ENCODE measurements at regions not wholly inside any gene's neighbourhood (a gene's known extent, or its start where the extent isn't known, plus 50 kb on each side); places are given as distances from the start of the nearest gene placed in this dataset.

DNA sequence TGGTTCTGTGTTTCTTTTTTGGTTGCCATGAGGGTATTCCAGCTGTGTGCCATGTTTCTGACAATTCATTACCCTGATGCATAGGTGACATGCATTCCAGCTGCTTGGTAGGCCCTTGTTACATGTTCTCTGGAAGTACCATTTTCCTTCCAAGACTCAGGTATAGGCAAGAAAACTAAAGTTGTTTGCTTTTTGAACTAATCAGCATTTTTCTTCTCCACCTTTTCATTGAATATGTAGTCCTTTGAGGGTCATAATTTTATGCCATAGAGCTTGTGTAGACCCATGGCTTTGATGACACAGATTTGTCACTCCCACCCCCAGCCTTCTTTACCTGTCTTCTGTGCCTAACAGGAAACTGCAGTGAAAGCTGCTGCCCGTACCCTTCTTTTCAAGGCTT lies 339.2 kb downstream of the MED10 start:
- TF ChIP-seq NFIC (IDR thresholded peaks at IDR 0.05) (no peak), RAD21 (IDR thresholded peaks at IDR 0.05; ENCODE audit: low read depth) (no peak), EGR1 (IDR thresholded peaks at IDR 0.05) (no peak), EP300 (IDR thresholded peaks at IDR 0.05; ENCODE audit: borderline replicate concordance) (no peak), ZBTB7A (IDR thresholded peaks at IDR 0.05; ENCODE audit: low read depth) (no peak), YY1 (IDR thresholded peaks at IDR 0.05; ENCODE audit: low read depth) (no peak), TAF1 (IDR thresholded peaks at IDR 0.05; ENCODE audit: low read depth) (no peak), FOXM1 (IDR thresholded peaks at IDR 0.05; ENCODE audit: borderline replicate concordance, low read depth) (no peak), CREB1 (IDR thresholded peaks at IDR 0.05; ENCODE audit: low read depth) (no peak), TEAD4 (IDR thresholded peaks at IDR 0.05) (no peak)
- TF ChIP-seq, protein P1, sequence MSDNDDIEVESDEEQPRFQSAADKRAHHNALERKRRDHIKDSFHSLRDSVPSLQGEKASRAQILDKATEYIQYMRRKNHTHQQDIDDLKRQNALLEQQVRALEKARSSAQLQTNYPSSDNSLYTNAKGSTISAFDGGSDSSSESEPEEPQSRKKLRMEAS (IDR thresholded peaks at IDR 0.05), result no peak
- TF ChIP-seq, protein P2, sequence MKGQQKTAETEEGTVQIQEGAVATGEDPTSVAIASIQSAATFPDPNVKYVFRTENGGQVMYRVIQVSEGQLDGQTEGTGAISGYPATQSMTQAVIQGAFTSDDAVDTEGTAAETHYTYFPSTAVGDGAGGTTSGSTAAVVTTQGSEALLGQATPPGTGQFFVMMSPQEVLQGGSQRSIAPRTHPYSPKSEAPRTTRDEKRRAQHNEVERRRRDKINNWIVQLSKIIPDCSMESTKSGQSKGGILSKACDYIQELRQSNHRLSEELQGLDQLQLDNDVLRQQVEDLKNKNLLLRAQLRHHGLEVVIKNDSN (IDR thresholded peaks at IDR 0.05), result no peak
- TF ChIP-seq, protein P3, sequence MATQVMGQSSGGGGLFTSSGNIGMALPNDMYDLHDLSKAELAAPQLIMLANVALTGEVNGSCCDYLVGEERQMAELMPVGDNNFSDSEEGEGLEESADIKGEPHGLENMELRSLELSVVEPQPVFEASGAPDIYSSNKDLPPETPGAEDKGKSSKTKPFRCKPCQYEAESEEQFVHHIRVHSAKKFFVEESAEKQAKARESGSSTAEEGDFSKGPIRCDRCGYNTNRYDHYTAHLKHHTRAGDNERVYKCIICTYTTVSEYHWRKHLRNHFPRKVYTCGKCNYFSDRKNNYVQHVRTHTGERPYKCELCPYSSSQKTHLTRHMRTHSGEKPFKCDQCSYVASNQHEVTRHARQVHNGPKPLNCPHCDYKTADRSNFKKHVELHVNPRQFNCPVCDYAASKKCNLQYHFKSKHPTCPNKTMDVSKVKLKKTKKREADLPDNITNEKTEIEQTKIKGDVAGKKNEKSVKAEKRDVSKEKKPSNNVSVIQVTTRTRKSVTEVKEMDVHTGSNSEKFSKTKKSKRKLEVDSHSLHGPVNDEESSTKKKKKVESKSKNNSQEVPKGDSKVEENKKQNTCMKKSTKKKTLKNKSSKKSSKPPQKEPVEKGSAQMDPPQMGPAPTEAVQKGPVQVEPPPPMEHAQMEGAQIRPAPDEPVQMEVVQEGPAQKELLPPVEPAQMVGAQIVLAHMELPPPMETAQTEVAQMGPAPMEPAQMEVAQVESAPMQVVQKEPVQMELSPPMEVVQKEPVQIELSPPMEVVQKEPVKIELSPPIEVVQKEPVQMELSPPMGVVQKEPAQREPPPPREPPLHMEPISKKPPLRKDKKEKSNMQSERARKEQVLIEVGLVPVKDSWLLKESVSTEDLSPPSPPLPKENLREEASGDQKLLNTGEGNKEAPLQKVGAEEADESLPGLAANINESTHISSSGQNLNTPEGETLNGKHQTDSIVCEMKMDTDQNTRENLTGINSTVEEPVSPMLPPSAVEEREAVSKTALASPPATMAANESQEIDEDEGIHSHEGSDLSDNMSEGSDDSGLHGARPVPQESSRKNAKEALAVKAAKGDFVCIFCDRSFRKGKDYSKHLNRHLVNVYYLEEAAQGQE (IDR thresholded peaks at IDR 0.05; ENCODE audit: low read depth), result no peak

DNA sequence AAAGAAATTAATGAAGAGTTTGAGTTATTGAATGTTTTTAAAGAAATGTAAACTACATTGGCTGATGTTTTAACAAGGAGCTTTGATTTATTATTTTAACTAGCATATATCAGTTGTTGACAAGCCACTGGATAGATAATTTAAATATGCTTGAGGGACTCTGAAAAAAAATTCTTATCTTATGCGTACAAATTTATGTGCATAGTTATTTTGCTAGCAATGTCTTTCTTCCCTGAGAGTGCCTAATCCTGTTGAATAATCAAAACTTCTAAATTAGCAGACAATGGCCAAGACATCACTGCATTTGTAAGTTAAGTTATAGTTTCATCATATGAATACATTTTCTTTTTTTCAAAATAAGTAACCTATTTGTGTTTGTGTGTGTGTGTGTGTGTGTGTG lies 342.3 kb downstream of the MED10 start:
- TF ChIP-seq, protein P1 (IDR thresholded peaks at IDR 0.05), result no peak
- no peak for TF ChIP-seq YY1 (IDR thresholded peaks at IDR 0.05; ENCODE audit: low read depth)
- no peak for TF ChIP-seq NFIC (IDR thresholded peaks at IDR 0.05)
- TF ChIP-seq RAD21 (IDR thresholded peaks at IDR 0.05; ENCODE audit: low read depth), result no peak
- no peak for TF ChIP-seq ZBTB7A (IDR thresholded peaks at IDR 0.05; ENCODE audit: low read depth)
- TF ChIP-seq TCF12 (IDR thresholded peaks at IDR 0.05; ENCODE audit: low read depth), result no peak
- TF ChIP-seq CEBPB (IDR thresholded peaks at IDR 0.05), result no peak
- no peak for TF ChIP-seq EGR1 (IDR thresholded peaks at IDR 0.05)
- TF ChIP-seq TAF1 (IDR thresholded peaks at IDR 0.05; ENCODE audit: low read depth), result no peak
- TF ChIP-seq EP300 (IDR thresholded peaks at IDR 0.05; ENCODE audit: borderline replicate concordance), result no peak
- no peak for TF ChIP-seq TEAD4 (IDR thresholded peaks at IDR 0.05)
- no peak for TF ChIP-seq CREB1 (IDR thresholded peaks at IDR 0.05; ENCODE audit: low read depth)
- TF ChIP-seq, protein P3 (IDR thresholded peaks at IDR 0.05; ENCODE audit: low read depth), result no peak
- no peak for TF ChIP-seq FOXM1 (IDR thresholded peaks at IDR 0.05; ENCODE audit: borderline replicate concordance, low read depth)
- TF ChIP-seq, protein P2 (IDR thresholded peaks at IDR 0.05), result no peak

DNA sequence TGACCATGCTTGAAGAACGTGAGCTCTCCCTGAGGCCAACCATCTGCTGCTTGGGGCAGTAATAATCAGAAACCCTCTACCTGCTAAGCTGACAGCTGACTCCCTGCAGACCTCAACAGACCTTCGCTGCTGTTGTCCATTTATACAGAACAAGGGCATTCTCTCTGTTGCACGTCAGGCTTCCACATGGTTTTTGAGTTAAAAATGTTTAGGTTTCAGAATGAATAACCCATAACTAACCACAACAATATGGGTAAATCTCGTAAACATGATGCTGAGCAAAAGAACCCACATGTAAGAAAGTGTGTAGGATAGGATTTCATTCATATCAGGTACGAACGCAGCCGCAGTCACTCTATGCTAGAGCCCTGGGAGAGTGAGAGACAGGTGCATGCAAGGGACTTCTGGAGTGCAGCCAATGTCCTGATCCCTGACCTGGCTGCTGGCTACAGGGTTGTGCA lies 348.5 kb downstream of the MED10 start:
- no peak for TF ChIP-seq TEAD4 (IDR thresholded peaks at IDR 0.05)
- TF ChIP-seq, protein P3 (IDR thresholded peaks at IDR 0.05; ENCODE audit: low read depth), result no peak
- no peak for TF ChIP-seq TCF12 (IDR thresholded peaks at IDR 0.05; ENCODE audit: low read depth)
- no peak for TF ChIP-seq ZBTB7A (IDR thresholded peaks at IDR 0.05; ENCODE audit: low read depth)
- TF ChIP-seq YY1 (IDR thresholded peaks at IDR 0.05; ENCODE audit: low read depth), result no peak
- TF ChIP-seq EGR1 (IDR thresholded peaks at IDR 0.05), result no peak
- no peak for TF ChIP-seq CREB1 (IDR thresholded peaks at IDR 0.05; ENCODE audit: low read depth)
- no peak for TF ChIP-seq CEBPB (IDR thresholded peaks at IDR 0.05)
- no peak for TF ChIP-seq NFIC (IDR thresholded peaks at IDR 0.05)
- TF ChIP-seq, protein P2 (IDR thresholded peaks at IDR 0.05), result no peak
- no peak for TF ChIP-seq TAF1 (IDR thresholded peaks at IDR 0.05; ENCODE audit: low read depth)
- TF ChIP-seq, protein P1 (IDR thresholded peaks at IDR 0.05), result no peak
- TF ChIP-seq EP300 (IDR thresholded peaks at IDR 0.05; ENCODE audit: borderline replicate concordance), result no peak
- no peak for TF ChIP-seq RAD21 (IDR thresholded peaks at IDR 0.05; ENCODE audit: low read depth)
- no peak for TF ChIP-seq FOXM1 (IDR thresholded peaks at IDR 0.05; ENCODE audit: borderline replicate concordance, low read depth)
